HG03354 (cell line): ENCODE measurements at regions not wholly inside any gene's neighbourhood (a gene's known extent, or its start where the extent isn't known, plus 50 kb on each side); places are given as distances from the start of the nearest gene placed in this dataset.
"Not testable (repeated sequence)": the region's sequence is repeated elsewhere in the genome, so short reads cannot be mapped to it uniquely, and the experiment has no call there.

ENCODE experiments used
- ATAC-seq: cut with Tn5 transposase; IDR thresholded peaks from one replicate; pipeline ENCODE4 v1.9.1; 2021; ENCODE audit warnings: mild to moderate bottlenecking; ENCODE audit not compliant: unreplicated experiment, poor library complexity, severe bottlenecking

DNA sequence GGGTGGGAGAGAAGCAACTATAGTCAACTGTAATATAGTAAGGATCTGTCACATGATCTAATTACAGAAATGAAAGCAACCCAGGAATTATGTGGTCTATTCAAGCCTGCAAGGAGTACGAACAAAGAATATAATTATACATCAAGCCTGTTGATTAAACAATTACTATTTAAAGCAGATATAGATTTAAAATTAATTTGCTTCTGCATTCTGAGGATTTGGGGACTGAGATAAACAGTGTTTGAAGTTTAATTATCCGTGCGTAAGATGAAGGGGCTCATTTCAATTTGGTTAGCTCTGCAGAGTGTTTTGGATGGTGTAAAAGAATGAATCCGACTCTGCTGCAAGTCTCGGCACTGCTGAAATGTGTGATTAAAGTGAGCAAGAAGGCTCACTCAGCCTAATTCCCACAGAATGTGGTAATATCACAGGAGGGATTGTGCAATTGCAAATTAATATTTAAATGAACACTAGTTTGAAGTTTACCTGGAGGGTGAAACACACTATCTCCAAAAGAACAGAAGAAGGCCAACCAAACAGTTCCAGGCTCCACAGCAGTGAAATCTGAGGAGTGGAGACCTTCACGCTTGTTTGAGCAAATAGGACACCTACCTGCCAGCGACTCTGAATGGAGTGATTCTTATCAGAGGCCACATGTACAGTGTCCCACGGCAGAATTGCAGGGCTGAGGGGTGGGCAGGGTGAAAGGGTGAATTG, 420.6 kb upstream of the SLC30A5 start:
- no peak for ATAC-seq

DNA sequence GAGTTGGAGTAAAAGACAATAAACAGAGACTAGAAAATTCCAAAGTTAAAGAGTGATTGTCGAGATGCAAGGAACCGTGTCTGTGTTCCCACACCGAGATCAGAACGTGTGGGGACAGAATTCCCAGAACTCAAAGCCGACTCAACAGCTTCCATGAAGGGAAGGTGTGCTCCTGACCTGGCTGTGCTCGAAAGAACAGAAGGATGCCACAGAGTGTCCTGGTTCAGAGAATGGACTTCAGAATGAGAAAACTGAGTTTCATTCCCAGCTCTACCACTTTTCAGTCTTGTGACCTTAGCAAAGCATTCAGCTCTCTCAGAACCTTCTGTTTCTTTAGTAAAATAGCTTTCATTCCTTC, 420.0 kb upstream of the SLC30A5 start:
- no peak for ATAC-seq

DNA sequence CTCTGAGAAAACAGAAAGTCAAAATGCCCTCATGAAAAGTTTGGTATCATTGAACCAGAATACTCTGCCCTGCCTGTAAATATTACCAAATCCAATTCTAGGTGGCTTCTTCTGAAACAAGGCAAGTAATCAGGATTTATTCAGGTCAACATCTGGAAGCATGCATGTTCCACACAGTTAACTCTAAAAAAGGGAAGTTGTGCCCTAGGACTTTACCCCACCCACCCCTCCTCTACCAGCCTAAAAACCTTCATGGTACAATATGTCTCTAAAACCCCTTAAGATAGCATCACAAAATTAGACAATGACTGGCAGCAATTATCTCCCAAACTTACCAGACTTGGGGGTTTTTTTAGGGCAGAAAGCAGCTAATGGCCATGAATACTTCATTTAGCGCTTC, 414.8 kb upstream of the SLC30A5 start:
- no peak for ATAC-seq

DNA sequence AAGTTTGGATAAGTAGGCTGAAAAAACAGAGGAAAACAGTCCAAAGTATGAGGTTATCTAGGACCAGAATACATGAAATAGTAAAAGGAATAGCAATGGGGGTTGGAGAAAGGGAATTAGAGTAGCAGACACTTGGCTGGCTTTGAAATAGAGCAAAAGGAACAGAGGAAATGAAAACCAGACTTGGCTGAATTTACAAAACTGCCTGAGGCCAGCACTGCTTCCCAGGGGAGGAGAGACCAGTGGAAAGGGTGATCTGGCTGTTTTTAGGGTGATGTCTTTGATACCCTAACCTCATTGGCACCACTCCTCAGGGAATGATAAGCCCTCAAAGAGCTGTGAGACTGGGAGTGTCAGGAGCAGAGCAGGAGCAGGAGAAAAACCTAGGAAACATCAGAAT, 413.4 kb upstream of the SLC30A5 start:
- no peak for ATAC-seq

DNA sequence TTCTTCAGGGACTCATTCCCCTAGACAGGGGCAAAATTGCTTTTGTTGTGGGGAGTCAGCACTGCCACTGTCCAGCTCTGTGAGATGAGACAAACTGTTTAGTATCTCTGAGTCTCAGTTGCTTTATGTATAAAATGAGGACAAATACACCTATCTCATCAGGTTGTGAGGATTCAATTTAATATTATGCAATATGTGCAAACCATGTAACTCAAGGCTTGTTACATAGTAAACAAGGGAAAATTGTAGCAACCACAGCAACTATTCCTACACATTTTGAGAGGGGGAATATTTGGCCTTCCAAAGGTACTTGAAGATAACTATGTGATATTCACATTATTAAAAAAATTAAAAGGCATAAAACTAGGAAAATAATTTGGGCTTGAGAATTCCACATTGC, 411.9 kb upstream of the SLC30A5 start:
- no peak for ATAC-seq

DNA sequence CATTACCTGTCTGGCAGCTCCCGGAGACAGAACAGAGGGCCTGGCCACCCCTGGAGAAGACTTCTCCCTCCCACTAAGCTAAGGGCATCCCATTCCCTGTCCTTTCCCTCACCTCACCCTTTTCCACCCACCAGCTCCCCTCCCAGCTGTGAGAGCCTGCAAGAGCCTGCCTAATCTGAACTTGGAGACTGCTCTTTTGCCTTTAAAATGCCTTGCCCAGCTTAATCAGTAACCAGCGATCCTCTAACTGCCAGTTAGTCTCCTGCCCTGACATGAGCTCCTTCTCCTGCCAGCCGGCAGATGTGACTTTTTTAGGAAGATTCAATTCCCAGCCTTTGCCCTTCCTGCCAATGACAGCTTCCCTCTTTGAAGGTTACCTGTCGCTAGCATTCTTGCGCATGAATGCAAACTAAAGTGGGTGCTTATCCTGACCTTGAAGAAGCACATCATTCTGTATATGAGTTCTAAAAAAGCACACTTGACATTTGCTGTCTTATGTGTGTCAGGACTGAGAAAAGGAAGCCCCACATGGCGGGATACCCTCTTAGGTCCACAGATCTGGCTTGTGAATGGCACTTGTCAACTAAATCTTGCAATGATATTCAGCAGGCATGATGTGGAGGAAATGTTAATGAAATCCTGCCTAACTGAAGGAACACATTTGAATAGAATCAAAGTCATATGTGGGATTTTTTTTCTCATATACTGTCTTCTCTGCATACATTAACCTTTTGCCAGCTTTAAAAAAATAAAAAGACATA, 411.2 kb upstream of the SLC30A5 start:
- no peak for ATAC-seq

DNA sequence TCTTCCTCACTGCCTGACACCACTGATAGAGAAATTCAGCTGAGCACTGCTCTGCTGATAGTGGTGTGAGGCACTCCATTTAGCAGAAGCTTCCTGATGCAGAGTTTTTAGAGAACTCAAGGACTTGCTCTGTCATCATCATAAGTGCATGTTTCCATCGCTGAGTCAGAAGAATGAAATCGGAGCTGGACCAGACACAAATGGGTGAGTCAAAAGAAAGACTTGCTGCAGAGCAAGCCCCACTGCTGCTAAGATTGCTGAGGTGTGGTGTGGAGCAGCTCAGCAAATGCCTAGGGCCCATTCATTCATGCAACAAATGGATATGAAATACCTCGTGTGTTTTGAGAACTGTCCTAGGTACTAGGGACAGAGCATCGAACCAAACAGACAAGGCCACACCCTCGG, 410.2 kb upstream of the SLC30A5 start:
- ATAC-seq = no peak

DNA sequence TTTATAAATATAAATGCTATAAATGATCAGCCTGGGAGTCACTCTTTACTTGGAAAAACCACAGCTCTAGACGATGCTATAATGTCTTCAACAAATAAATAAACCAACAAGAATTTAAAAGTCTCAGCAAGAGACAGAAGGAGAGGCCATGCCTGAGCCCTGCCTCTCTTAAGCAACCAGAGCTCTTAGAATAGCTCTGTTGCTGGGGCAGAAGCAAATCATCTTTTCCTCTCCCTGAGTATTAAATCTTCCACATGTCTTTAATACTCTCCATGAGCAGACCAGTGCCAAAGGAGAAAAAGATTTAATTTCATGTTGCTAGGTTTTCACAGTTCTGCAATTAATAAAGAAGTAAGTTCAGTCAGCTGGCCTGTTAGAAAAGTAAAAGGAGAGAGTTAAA, 408.0 kb upstream of the SLC30A5 start:
- no peak for ATAC-seq

DNA sequence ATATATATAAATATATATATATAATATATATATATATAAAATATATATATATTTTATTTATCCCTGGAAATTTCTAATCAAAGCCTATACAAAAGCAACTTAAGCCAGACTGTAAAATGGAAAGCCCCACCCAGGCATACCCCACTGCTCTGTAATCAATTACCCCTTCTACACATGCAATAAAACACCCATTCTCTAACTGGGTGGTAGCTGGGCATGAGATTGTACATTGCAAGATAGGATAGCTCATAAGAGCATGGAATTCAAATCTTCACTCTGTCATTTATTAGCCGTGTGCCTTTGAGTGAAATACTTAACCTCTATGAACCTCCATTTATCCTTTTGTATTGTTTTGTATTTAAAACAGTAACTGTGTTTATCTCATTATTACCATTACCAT, 405.3 kb upstream of the SLC30A5 start:
- ATAC-seq = no peak

DNA sequence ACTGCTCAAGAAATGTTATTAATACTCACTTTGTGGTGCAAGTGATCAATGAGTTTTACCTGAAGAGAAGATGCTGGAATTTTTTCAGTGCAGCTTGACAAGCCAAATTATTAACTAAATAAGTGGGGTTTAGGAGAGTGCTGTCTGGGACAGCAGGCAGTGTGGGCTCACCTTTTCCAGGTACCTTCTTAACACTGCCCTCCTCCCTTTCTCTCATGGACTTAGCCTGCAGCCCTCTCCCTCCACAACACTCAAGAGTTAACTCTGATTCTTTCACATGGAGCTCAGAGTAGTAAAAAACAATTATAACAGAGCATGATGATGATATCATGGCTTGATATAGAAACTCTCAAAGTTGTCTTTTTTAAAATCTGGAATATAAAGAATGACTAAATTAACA, 404.8 kb upstream of the SLC30A5 start:
- no peak for ATAC-seq

DNA sequence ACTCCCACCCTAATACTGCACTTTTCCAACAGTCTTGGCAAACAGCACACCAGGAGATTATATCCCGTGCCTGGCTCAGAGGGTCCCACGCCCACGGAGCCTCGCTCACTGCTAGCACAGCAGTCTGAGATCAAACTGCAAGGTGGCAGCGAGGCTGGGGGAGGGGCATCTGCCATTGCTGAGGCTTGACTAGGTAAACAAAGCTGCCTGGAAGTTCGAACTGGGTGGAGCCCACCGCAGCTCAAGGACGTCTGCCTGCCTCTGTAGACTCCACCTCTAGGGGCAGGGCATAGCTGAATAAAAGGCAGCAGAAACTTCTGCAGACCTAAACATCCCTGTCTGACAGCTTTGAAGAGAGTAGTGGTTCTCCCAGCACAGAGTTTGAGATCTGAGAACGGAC, 401.9 kb upstream of the SLC30A5 start:
- not testable (repeated sequence) for ATAC-seq

DNA sequence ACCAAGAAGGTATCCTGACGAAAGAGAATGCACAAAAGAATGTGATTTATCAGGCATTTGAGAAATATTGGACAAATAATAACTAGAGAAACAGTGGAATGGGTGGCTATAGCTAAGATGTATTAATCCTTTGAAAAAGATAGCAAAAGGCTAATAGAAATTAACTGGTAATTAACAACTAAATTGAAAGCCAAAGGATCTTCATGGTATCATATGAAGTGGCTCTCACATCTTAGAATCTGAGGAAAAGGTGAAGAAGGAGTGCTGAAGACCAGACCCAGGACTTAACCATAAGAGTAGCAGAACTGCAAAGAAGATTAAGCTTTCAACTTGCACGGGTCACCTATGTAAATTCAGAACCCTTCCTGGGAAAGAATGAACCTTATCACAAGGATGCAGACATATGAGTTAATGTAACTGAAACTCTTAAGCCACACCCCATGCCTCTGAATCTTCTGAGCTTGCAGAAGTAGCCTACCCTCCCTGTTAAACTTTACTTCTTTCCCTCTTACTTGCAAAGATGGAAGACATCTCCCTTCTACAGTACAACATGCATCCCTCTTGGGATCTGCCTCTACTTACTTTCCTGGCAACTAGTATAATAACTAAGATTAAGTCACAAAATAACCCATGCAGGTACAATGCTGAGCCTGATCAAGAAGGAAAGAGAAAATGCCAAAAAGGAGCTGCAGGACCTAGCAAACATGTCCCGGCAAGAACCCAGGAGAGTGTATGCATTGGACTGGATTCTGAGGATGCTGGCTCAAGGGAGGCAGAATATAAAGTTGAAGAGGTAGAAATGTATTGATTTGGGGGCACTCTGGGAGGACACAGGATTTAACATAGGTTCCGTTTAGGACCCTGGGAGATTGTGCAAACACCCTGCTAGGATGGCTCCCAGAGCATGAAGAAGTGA, 395.5 kb upstream of the SLC30A5 start:
- no peak for ATAC-seq

DNA sequence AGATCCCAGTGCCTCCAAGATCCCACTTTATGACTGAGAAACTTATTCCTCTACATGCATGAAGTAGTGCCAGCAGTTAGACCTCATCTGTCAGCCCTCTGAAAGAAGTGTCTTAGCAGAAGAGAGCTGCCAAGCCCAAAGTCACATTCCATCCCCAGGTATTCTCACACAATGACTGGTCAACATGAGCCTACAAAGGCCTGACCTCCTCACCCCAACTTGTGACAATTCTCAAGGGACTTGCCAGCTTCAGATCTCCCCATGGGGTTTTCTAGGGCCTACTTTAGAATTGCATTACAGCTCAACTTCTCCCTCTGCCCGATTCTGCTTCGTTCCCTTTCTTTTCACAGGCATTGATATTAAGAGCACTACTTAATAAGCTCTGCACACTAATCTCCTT, 393.8 kb upstream of the SLC30A5 start:
- no peak for ATAC-seq

DNA sequence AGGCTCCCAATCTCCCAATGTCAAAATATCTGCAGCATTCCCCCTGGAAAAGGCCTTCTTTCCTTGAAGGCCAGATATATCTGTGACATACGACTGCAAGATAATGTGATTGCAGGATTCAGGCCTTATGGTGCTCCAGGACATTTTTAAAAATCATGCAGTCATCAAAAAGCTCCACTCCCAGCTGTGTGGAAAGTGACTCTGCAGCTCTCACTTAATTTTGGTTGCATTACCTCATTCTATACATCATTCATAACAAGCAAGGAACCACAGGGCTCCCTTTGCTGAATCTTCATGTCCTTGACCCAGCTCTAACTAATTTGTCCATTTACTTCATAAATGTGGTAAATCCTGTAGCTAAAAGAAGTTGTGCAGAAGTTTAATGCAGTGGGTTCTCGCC, 386.2 kb upstream of the SLC30A5 start:
- no peak for ATAC-seq

DNA sequence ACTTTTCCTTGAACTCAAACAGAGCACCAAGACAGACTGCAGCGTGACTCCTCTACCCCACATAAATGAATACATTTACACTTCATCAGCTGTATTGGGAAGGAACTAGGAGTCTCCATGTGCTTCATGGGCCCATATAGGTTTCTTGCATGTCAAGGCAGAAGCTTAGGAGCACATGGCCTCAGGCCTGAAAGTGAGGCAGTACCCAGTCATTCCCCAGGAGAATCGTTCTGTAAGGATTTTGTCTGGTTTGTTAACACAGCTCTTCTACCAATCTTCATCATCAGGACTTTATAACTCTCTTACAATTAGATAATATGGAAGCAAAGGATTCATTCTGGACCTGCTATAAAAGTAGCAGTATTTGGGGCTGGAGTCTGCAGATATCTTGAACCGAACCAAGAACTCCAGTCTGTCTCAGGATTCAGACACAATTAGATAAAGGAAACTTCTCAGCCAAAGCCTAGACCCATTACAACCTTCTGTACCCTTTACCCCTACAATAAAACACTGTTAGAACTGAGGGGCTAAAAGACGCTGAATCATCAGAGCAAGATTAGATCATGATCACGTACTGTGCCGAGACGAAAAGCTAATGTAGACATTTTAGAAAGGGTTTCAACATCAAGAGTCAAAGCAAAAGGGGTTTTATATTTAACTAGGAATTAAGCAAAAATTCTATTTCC, 385.5 kb upstream of the SLC30A5 start:
- ATAC-seq = no peak

DNA sequence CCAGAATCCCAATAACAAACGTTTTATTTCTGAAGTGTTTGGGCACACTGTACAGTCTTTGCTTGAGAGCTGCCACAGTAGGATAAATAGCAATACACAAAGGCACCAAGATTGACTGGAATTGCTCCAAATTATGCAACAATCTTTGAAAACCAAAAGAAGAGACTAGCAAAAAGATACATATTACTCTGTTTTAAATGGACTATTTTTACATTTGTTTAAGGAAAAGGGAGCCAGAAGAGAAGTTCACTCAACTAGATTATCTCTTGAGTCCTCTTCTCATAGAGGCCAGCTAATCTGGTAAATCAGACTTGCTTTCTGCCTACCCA, 385.0 kb upstream of the SLC30A5 start:
- no peak for ATAC-seq

DNA sequence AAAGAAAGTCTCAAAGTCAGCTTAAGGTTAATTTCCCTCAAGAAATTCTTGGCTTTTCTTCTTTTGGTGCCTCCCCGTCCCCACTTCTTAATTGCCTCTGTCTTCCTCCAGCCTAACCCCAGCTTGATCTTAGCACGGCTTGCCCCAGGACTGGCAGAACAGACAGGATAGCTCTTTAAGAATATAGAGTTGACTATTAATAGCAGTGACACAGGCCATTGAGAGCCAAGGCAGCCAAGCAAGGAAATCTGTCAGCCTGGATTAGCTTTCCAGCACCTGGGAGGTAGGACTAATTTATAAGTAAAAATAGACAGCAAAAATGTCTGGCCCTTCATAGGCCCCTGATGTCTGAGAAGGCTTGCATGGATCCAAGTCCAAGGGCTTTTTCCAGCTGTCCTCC, 384.6 kb upstream of the SLC30A5 start:
- no peak for ATAC-seq

DNA sequence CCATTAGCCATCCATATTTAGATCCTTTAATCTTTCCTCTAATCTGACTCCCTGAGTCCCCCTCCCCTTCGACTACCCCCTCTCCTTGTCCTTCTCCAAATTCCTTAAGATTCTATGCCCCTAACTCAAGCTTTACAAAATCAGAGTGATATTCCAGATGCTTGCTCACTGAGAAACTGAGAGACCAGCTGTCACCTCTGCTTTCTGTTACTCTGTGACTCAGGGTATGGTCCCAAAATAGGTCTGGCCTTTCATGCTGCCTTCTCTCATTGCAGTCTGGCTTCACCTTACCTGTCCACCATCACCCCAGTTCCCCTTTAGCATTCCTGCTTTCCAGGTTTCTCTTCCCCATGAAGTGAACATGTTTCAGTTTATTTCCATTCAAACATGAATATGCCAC, 383.3 kb upstream of the SLC30A5 start:
- ATAC-seq = peak; percentile 46

DNA sequence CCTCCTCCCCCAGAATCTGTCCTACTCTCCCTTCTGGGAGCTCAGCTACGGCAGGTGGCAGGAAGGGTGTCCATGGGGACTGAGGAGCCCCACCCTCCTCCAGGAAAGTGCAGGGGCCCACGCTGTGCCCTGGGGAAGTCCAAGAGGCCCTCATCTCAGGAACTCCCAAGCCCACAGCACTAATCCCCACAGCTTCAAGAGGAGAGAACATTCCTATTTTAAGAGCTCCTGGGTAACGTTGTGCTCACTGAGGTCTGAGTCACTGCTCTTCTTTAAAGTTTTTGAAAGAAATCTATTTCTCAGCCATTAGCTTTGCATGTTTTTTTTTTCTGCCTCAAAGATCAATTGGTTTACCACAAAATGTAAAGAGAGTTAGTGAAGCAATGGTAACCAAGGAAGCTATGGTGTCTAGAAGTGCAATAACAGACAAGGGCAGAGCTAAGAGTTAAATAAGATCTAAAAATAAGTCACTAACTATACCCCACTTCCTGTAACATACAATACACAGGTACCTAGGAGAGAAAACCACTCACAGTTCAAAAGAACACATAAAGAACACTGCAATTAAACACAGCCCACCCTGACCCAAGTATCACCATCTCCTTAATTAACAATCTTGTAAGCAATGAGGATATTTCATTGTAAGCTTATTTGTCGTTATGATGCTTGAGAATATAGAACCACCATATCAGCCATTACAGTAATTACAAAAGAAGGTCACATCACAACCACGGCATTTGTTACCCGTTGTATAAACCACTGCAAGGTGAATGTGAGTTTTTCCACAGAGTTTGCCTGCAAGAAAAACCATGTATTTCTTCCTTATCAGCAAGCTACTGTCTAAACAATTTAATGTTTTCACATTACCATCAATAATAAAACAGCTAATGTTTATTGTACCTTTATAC, 382.3 kb upstream of the SLC30A5 start:
- ATAC-seq = peak; percentile 97
